Amniotic epithelial cell (primary cell): ENCODE measurements at regions not wholly inside any gene's neighbourhood (a gene's known extent, or its start where the extent isn't known, plus 50 kb on each side); places are given as distances from the start of the nearest gene placed in this dataset.

ENCODE experiments used
- DNase-seq: peaks from one replicate; pipeline ENCODE4 v3.0.0-alpha.2; 2010; ENCODE audit warnings: low read depth

DNA sequence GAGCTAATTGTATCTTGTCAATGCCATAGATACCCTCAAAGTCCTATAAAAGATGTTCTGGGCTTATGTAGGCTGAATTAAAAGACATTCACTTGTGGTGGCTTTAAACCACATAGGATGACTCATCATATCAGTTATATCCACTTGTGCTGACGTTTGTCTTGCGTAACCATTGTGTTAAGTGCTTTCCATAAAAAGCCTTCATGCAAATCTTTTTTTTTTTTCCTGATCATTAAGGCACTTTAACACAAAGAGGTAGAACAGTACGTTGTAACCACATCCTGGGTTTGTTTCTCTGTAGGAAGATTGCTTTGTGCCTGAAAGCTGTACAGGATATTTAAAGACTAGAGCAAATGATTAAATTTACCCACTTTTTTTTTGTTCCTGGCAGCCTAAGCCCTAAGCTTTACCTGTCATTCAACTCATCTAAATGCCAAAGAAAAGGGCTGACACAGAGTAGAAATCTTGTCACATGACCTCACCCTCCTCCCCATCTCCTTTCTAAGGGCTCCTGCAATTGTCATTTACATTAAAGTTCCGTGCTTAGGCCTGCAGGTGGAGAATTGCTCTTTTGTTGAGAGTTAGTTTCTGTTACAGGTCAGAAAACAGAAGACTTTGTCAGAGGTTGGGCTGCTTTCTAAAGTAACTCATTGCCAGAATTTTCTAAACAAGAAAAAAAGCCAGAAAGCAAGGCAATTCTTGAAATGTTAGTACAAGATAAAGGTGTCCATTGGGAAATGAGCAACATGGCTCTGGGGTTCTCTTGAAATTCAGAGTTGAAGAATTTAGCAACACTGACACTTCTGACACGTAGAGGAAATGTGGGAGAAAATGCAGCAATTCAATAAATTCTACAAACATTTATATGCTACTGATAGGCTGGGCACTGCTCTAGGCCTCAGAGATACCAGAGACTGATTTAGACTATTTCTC is 555.6 kb downstream of the PPARGC1A start:
- peak; percentile 84 for DNase-seq

DNA sequence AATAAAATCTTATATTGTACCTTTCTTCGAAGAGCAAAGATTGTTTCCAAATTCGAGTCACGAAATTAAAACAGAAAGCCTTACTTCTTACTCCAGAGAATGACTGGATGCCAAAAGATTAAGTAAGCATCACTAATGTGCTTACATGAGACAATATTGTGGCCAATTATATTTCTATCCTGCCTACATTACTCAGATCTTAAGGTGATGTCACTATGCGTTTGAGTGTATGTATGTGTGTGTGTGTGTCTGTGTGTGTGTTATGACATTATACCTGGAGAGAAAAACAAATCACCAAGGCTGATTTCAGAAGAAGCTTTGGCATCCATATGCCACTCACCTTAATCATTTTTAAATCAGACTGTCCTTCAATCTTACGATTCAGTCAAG is 556.3 kb downstream of the PPARGC1A start:
- peak; percentile 22 for DNase-seq

DNA sequence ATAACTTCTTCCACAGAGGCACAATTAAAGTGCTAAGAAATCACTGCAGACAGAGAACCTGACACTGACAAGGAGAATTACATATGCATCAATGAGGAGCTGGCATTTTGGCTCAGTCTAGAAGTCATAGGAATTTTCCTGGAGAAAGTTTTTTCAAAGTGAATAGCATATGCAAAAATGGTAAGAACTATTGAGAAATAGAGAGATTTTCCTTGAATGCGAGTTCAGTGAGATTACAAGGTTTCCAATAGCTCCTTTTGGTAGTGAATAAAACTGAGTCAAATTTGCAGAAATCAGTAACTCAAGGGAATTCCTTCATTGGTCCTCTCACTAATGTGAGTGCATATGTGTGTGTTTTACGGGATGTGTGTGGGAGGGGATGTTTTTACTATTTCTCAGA is 557.5 kb downstream of the PPARGC1A start:
- no peak for DNase-seq

DNA sequence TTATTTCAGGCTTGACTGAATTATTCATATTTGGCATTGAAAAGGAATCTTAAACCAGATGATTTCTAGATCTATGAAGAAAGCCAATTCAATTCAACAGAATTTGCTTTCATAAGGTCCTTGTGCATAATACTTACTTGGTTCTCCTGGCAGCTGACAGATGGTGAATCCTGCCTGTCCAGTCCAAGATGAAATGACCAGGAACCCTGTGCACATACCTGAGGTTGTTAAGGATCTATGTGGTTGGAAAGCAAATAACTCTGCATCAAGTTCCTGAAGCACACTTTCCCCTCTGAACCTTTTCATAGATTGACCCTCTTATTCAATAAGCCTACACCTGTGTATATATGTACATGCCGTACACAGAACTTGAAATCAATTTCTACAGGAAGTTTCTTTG is 562.7 kb downstream of the PPARGC1A start:
- no peak for DNase-seq

DNA sequence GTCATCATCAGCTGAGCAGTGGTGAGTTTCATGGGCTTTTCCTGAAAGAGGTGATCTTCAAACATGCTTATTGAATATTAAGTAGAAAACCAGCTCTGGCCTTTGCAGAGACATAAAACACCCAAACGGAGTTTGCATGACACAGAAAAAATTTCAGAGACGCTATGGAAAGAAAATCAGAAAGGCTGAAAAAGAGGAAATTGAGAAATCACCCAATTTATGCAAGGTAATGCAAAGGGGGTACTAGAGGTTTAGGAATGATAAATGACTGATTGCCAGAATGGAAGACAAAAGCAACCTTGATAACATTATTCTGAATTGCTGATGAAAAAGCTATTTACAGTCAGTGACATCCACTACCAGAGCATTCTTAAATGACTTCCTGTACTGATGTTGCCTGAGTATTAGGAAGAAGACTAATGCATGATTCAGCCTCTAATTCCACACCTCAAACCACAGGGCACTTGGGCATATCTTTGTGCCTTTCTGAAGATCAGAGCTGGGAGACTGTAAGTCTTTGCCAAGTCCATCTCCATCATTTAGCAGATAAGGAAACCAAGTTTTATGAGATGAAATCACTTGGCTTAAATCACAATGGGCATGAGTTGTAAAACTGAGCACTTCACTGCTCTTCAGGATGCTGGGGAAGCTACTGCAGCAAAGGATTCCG is 565.7 kb downstream of the PPARGC1A start:
- peak; percentile 29 for DNase-seq

DNA sequence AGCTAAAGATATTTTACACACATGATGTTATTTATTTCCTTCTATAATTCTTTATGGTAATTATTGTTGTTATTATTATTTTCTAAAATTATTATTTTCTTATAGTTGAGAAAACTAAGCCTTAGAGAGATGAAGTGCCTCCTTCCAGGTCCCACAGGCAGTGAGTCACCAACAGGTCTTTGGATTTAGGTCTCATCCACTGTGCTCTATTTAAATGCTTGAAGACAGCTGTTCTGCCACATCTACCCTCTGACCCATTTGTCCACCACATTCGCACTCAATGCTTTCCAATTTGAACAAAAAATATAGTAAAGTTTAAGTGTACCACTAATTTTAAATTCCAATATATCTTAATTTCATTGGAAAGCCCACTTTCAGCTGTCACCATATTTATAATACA is 566.4 kb downstream of the PPARGC1A start:
- no peak for DNase-seq

DNA sequence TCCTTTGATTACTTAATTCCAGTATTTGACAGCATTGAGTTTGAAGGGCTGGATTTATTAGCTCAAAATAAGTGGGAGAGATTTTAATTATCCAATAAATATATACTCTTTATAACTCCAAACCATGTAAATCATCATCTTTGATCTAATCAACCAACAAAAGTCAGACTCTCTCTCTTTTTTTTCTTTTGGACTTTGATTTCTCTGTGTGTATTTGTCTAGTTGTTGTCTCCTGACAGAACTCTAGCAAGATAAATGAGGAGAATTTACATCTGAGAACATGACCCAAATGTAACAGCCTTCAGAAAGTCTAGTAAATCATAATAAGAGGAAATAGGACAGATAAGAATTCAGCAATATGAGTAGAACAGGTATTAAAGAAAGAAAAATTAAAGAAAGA is 567.1 kb downstream of the PPARGC1A start:
- no peak for DNase-seq

DNA sequence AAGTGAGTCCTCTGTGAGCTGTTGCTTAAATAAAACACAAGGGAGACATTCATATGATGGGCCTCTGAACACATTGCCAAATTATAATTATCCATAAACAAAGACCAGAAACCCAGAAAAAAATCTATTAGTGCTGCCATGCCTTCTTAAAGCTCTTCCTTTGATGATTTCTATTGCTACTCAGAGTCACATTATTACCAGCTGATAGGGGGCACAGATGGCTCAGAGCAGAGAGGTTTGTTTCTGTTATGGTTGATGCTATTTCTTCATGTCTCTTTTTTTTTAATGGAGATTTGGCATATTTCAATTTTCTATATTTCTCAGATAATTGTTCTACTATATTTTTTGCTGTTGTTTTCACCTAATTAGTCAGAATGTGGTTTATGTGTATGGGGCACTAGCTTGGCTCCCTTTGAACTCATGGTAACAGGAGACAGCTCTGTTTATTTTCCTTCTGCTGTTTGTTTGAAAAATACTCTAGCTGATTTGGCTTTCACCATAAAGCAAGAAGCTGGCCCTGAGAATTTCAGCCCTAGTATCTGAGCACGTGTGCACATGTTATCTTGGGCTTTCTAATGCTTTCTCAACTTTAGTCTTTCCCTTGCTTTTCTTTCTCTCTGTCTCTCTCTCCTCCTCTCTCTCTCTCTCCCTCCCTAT is 568.8 kb downstream of the PPARGC1A start:
- DNase-seq, result no peak

DNA sequence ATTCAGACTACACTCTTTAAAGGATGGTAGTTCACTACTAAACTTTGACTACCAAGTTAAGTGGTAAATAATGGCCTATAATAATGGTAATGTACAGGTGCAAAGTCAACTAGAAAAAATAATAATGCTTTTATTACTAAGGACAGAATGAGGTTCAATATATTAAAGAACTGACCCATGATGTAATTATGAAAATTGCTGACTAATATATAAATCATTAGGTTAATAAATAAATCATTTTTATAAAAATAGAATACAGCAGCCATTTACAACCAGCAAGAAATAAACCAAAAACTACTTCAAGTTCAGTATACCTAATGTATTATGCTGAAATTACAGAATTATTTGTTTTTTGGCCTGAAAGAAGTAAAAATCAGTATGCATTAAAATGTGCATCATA is 577.2 kb downstream of the PPARGC1A start:
- no peak for DNase-seq

DNA sequence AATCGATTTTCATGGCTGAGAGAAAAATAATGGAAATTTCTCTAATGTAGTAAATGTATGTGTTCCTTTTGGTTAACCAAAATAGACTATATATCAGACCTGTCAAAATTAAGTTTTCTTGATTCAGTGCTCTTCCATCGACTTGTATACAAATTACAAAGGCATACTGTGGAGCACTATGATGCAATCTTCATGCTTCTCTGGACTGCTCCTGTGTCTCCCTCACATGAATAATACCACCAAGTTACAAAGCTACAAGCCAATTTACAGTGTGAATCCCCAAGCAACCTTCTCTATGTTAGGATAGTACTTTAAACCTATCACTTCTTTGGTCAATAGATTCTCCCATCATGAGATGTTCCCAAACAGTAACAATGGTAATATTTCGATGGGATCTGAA is 577.9 kb downstream of the PPARGC1A start:
- no peak for DNase-seq

DNA sequence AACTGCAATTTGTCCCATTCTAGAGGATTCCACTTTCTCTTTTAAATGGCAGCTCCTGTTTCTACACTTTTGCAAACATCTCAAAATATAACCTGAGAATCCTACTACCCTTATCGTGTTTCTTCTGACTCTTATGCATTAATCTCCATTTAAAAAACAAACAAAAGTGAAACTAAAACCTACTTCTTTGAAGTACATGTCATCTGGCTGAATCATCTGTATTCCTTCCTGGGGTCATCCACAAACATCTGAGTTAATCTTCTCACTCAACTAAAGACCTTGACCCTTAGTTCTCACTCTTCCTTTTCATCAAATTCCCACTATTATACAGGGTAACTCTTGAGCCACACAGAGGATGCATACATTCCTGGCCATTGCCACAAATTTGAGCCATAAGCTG is 584.8 kb downstream of the PPARGC1A start:
- DNase-seq, result peak; percentile 12

DNA sequence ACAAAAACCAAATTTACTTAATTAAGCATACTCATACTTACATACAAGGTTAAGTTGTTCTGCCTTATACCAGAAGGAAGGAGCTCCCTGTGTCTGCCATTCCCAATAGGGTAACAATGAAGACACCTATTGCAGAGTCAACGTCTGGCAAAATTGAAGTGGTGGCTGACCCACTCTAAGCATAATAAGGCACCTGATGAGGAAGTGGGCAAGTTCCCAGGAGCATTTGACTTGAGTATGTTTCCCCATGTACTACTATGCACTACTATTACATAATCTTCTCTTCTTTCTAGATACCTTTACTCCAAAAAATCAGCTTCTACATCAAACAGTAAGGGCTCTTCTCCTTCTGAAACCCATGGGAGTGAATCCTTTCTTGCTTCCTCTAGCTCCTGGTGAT is 591.5 kb downstream of the PPARGC1A start:
- no peak for DNase-seq

DNA sequence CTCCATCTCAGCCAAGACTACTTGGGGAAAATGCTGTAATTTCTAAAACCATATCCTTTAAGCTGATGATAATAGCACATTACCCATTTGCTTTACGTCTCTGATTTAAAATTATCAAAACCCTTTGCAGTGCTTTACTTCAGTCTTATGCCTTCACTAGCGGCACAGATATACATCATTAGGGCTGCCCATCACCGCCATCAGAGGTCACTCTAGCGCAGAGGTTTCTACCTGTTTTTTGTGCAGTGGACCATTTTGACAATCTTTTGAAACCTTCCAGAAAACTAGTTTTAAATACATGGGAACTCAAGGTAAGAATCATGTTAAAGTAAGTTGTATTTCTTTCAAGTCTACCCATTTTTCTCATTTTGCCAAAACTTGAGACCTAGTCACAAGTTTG is 592.5 kb downstream of the PPARGC1A start:
- no peak for DNase-seq

DNA sequence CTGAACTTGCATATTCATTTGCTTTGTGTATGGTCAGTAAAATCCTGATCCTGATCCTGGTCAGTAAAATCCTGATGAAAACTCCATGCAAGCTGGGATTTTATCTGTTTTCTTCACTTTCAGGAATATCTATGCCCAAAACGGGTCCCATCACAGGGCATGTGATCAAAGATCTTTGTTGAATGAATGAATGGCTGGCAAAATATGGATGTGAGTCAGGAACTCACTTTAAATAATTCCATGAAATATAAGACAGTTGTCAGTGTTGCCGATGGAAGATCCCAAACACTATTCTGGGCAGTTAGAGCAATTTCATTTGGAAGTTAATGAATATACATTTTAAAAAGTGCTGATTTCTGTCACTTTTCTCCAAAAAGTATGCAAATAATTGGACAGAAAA is 598.4 kb downstream of the GBA3 start:
- no peak for DNase-seq

DNA sequence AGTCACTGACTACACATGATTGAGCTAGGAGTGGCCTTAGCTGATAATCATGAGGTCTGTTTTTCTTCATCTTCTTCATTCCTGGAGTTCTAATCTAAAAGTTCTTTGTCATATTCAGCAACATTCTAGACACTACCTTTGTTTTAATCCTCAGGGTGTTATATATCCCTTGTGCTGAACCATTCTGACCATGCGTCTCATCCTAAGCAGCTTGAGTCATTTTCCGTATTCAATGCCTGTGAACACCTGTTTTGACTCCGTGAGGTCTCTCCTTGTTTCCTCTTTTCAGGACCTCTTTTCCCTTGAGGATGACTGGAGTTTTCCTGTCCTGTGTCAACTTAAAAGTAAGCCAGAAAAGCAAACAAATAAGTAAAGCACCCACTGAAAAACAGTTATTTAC is 597.9 kb downstream of the GBA3 start:
- no peak for DNase-seq

DNA sequence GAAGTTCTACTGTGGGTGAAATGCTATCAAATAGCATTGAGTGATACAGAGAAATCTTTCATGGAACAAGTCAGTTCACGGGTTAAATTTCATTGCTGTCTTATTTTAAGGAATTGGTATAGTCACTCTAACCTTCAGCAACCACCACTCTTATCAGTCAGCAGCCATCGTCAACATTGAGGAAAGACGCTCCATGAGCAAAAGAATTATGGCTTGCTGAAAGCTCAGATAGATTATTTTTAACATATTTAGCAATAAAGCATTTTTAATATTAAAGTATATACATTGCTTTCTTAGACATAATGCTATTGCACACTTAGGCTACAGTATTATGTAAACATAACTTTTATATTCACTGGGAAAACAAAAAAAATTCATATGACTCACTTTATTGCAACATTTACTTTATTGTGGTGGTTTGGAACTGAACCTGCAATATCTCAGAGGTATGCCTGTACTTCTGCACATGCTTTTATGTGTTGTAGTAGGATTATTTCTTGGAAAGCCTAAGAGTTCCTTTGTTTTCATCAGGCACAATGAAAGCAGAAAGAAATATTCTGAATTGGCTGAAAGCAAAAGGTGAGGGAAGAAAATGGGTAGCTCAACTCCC is 586.7 kb downstream of the GBA3 start:
- no peak for DNase-seq

DNA sequence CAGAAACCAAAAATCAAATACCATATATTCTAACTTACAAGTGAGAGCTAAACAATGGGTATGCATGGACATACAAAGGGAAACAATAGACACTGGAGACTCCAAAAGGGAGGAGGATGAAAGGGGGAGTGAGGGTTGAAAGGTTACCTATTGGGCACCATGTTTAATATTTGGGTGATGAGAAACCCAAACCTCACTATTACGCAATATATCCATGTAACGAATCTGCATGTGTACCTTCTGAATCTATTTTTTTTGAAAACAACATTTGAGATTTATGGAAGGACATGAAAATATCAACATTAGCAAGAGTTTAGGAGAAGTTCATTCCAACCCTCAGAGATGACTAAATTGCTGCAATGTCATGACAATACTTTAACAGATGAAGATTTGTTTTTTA is 586.1 kb downstream of the GBA3 start:
- no peak for DNase-seq

DNA sequence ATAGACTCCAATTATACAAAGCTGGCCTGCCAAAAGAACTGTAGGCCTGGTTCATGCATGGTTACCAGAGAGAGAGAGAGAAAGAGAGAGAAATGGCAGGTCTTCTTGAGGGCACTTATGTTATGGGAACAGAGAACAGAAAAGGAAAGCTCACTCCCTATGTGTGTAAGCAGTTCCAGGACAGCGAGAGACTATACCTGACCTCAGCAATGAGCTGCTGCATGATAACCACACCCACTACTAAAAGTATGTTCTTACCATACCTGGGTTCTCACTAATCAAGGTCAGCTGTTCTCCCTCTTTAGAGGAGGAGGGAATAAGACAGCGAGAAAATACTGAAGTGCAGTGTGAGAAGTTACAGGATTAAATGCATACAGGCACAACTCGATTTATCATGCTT is 583.3 kb downstream of the GBA3 start:
- no peak for DNase-seq

DNA sequence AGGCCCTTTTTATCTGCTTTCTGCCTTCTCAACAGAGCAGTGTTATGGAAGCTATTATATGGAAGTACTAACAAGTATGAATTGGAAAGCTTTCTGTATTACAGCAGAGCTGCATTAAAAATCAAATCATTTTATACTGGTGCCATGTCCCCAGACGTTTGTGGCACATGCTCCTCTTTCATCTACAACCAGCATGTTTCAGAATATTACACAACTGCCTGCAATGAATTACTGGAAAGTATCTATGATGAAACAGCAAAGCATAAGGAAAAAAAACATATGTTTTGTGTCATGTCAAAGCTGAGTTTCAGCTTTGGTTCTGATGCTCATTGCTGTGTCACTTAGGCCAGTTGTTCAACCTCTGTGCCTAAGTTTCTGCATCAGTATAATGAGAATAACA is 576.8 kb downstream of the GBA3 start:
- no peak for DNase-seq

DNA sequence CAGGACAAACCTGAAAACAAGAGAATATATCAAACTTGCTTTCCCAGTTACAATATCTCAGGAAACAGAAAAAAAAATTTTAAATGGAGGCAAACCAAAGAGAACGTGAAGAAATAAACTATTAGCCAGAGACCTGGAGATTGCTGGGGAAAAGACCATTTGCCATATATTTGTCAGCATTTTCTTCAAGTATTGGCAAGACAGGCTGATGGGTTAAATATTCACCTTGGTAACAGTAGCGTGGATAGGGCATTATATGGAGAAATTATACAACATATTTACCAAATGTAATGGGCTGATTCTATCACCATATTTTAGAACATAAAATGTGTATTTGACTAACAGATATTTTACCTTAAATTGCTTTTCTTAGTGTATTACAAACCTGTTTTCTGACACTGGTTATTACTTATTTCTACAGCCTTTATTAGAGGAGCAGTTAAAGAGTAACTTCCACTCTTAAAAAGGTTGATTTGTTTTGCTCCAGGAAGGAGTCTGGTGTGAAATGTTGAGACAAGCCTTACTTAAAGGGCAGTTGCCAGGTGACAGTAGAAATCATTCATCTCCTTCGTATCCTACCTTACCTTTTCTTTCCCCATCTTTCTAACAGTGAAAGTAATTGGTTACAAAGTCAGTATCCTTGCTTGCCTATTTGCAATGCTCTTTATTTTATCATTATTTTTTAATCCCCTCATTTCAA is 575.5 kb downstream of the GBA3 start:
- no peak for DNase-seq

DNA sequence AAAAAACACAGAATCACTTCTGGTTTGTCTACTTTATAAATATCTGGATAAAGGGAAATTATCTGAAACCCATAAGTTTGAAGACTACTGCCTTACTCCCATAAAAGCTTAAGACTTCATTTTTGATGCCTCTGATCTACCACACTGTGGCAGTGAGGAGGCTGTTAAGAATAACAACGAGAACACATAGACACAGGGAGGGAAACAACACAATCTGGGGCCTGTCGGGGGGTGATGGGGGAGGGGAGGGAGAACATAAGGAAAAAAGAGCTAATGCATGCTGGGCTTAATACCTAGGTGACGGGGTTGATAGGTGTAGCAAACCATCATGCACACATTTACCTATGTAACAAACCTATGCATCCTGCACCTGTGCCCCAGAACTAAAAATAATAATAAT is 573.7 kb downstream of the GBA3 start:
- no peak for DNase-seq

DNA sequence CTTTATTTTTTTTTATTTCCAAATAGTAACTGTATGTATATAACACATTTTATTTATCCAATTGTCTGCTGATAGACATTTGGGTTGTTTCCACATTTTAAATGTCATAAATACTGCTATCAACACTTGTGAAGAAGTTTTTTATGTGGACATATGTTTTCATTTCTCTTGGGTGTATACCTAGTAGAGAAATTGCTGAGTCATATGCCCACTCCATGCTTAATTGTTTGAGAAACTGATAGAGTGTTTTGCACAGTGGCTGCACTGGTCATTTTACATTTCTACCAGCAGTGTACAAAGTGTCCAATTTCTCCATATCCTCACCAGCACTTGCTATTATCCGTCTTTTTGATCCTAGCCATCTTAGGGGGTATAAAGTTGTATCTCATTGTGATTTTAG is 567.8 kb downstream of the GBA3 start:
- DNase-seq, result no peak
